GM23338 (cell line): ENCODE measurements at regions not wholly inside any gene's neighbourhood (a gene's known extent, or its start where the extent isn't known, plus 50 kb on each side); places are given as distances from the start of the nearest gene placed in this dataset.

Experiments
- EZH2 ChIP-seq: fragments of 200-600 bp; sonication (generic); IDR thresholded peaks from one replicate; pipeline ENCODE4 v1.8.0; 2017; ENCODE audit warnings: antibody characterized with exemption, mild to moderate bottlenecking, low read depth; ENCODE audit not compliant: unreplicated experiment
- POLR2AphosphoS5 ChIP-seq: IDR thresholded peaks from 2 replicates; pipeline ENCODE4 v1.6.1; 2016; ENCODE audit warnings: antibody characterized with exemption, low read depth
- ZNF114 ChIP-seq: fragments of 250-450 bp; sonication (Bioruptor Pico); IDR thresholded peaks from 2 replicates; pipeline ENCODE4 v1.5.0; 2020; ENCODE audit warnings: mild to moderate bottlenecking, moderate library complexity
- TF ChIP-seq, protein P1 (sequence below): IDR thresholded peaks from 2 replicates; pipeline ENCODE4 v1.6.1; 2016; ENCODE audit warnings: antibody characterized with exemption
- TF ChIP-seq, protein P2 (sequence below), 2 experiments: fragments of 200-600 bp in 1 of 2; sonication (generic) in 1 of 2; conservative IDR thresholded peaks; 2 replicates each; pipeline versions ENCODE4 v1.5.1 to v1.6.1; 2016 to 2017; ENCODE audit warnings: antibody characterized with exemption in 2 of 2, low read depth in 2 of 2, mild to moderate bottlenecking in 2 of 2, moderate library complexity in 1 of 2
- TF ChIP-seq, protein P3 (sequence below): IDR thresholded peaks from one replicate; pipeline ENCODE4 v1.6.1; 2018; ENCODE audit warnings: antibody characterized with exemption; ENCODE audit not compliant: unreplicated experiment

DNA sequence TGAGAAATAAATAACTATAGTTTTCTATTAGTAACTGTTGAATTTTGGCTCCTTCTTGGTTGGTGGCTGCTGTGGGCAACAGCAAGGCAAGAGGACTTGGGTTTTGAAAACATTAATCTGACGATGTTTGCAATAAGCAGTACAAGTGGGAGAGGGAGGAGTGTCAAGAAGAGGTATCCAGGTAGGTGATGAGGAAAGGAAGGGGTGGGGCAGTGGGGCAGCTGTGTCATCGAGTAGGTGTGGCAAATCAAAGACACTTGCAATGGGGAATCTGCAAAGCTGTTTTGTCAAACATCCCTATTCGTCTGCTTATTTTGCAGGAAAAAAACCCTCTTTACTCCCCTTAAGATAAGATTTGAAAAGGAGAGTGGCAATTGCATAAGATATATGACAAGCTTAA lies 171.9 kb upstream of the MAP3K7 start:
- TF ChIP-seq, protein P1, sequence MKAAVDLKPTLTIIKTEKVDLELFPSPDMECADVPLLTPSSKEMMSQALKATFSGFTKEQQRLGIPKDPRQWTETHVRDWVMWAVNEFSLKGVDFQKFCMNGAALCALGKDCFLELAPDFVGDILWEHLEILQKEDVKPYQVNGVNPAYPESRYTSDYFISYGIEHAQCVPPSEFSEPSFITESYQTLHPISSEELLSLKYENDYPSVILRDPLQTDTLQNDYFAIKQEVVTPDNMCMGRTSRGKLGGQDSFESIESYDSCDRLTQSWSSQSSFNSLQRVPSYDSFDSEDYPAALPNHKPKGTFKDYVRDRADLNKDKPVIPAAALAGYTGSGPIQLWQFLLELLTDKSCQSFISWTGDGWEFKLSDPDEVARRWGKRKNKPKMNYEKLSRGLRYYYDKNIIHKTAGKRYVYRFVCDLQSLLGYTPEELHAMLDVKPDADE: no peak
- TF ChIP-seq, protein P2, sequence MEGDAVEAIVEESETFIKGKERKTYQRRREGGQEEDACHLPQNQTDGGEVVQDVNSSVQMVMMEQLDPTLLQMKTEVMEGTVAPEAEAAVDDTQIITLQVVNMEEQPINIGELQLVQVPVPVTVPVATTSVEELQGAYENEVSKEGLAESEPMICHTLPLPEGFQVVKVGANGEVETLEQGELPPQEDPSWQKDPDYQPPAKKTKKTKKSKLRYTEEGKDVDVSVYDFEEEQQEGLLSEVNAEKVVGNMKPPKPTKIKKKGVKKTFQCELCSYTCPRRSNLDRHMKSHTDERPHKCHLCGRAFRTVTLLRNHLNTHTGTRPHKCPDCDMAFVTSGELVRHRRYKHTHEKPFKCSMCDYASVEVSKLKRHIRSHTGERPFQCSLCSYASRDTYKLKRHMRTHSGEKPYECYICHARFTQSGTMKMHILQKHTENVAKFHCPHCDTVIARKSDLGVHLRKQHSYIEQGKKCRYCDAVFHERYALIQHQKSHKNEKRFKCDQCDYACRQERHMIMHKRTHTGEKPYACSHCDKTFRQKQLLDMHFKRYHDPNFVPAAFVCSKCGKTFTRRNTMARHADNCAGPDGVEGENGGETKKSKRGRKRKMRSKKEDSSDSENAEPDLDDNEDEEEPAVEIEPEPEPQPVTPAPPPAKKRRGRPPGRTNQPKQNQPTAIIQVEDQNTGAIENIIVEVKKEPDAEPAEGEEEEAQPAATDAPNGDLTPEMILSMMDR (conservative IDR thresholded peaks at IDR 0.05; ENCODE audit: low read depth in 2 of 2): no peak
- TF ChIP-seq EZH2 (no peak), ZNF114 (CRISPR knock-in tag) (no peak), POLR2AphosphoS5 (no peak)
- TF ChIP-seq, protein P3, sequence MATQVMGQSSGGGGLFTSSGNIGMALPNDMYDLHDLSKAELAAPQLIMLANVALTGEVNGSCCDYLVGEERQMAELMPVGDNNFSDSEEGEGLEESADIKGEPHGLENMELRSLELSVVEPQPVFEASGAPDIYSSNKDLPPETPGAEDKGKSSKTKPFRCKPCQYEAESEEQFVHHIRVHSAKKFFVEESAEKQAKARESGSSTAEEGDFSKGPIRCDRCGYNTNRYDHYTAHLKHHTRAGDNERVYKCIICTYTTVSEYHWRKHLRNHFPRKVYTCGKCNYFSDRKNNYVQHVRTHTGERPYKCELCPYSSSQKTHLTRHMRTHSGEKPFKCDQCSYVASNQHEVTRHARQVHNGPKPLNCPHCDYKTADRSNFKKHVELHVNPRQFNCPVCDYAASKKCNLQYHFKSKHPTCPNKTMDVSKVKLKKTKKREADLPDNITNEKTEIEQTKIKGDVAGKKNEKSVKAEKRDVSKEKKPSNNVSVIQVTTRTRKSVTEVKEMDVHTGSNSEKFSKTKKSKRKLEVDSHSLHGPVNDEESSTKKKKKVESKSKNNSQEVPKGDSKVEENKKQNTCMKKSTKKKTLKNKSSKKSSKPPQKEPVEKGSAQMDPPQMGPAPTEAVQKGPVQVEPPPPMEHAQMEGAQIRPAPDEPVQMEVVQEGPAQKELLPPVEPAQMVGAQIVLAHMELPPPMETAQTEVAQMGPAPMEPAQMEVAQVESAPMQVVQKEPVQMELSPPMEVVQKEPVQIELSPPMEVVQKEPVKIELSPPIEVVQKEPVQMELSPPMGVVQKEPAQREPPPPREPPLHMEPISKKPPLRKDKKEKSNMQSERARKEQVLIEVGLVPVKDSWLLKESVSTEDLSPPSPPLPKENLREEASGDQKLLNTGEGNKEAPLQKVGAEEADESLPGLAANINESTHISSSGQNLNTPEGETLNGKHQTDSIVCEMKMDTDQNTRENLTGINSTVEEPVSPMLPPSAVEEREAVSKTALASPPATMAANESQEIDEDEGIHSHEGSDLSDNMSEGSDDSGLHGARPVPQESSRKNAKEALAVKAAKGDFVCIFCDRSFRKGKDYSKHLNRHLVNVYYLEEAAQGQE: no peak
